Left cardiac atrium (tissue), 4 donors: ENCODE measurements at regions not wholly inside any gene's neighbourhood (a gene's known extent, or its start where the extent isn't known, plus 50 kb on each side); places are given as distances from the start of the nearest gene placed in this dataset.
"Not testable (repeated sequence)": the region's sequence is repeated elsewhere in the genome, so short reads cannot be mapped to it uniquely, and the experiment has no call there.

Experiments
- ATAC-seq, 2 donors: fragments of 200-7000 bp; cut with Tn5 transposase; one replicate each; pipeline ENCODE4 v1.9.1; 2020; ENCODE audit warnings: mild to moderate bottlenecking in 2 of 2, moderate library complexity in 2 of 2
- DNase-seq: peaks from one replicate; pipeline ENCODE4 v3.0.0-alpha.2; 2020
- intact Hi-C, 2 donors: fragments of 100-400 bp; cut with DNase I; formaldehyde crosslinking; loops; one replicate each; pipeline versions ENCODE4 v1.14.1 to v1.15.1; 2022 to 2023
- donor health status: DM: no; HTN: yes; CAD: no.
- donor health status: DM: no; HTN: yes; CAD: no; lungs with severe emphysema.
- donor health status: DM: yes; HTN: yes; CAD: no.
- donor health status: Dilated cardiomyopathy.

DNA sequence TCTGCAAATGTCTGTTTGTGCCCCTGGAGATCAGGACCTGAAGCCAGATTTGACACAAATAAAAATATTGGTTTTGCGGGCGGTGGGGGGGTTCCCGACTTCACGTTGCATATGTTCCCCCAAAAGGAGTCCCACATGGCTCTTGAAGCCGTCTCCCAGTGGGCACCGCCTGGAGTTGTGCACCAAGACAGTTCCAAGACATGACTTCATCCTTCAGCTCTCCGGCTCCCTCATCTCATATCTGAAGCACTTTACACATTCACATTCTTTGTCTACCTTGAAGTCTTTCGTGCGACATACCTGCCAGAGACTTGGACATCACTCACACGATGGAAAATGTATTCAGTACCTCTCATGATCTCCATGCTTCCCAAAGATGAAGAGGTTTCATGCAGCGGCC is 362.8 kb upstream of the FOXK1 start:
- DNase-seq (no peak), ATAC-seq (no peak)
- intact Hi-C loops, result no loop called here

DNA sequence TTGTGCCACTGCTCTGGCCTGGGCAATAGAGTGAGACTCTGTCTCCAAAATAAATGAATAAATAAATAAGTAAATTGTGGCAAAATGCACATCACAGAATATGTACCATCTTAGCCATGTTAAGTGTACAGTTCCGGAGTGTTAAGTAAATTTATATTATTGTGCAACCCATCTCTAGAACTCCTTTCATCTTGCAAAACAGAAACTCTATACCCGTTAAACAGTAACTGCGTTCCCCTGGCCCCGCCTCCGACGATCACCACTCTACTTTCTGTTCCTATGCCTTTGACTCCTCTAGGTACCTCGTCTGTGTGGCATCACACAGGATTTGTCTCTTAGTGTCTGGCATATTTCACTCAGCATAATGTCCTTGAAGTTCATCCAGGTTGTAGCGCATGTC is 356.4 kb upstream of the FOXK1 start:
- no peak for ATAC-seq
- intact Hi-C loops, result no loop called here
- DNase-seq, result no peak

DNA sequence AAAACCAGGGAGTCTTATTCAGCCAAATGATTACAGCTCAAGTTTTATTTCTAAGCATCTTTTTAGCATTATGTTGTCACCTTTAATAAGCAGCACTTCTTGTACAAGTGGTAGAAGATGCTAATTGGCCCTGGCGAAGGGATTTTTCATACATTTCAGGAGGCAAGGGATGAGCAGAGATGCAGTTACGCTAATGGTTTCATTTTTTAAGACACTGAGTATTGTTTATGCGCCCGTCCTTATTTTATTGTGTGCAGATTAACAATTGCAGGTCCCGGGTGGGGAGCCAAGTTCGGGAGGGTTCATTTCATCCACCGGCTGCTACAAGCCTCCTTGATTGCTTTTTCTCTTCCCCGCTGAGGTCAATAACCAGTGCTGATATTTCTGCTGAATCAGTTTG is 350.4 kb upstream of the FOXK1 start:
- ATAC-seq, result no peak
- intact Hi-C loops, result no loop called here
- DNase-seq, result no peak

DNA sequence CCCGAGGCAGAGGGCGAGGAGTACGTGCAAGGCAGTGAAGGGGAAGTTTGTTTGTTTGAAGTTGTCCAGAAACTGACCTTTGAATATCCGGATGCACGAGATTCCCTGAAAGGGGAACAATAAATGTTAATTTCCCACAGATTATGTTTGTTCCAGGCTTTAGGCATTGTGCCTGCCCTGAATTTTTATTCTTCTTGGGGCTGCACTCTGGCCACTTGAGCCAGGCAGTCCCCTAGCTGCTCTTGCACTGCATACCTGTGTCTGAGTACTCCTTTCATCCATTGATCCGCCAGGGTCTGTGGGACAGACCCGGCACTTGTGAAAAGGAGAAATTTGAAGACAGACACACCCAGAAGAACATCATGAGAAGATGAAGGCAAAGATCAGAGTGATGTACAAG is 343.5 kb upstream of the FOXK1 start:
- intact Hi-C loops, result no loop called here
- ATAC-seq, result no peak
- no peak for DNase-seq

DNA sequence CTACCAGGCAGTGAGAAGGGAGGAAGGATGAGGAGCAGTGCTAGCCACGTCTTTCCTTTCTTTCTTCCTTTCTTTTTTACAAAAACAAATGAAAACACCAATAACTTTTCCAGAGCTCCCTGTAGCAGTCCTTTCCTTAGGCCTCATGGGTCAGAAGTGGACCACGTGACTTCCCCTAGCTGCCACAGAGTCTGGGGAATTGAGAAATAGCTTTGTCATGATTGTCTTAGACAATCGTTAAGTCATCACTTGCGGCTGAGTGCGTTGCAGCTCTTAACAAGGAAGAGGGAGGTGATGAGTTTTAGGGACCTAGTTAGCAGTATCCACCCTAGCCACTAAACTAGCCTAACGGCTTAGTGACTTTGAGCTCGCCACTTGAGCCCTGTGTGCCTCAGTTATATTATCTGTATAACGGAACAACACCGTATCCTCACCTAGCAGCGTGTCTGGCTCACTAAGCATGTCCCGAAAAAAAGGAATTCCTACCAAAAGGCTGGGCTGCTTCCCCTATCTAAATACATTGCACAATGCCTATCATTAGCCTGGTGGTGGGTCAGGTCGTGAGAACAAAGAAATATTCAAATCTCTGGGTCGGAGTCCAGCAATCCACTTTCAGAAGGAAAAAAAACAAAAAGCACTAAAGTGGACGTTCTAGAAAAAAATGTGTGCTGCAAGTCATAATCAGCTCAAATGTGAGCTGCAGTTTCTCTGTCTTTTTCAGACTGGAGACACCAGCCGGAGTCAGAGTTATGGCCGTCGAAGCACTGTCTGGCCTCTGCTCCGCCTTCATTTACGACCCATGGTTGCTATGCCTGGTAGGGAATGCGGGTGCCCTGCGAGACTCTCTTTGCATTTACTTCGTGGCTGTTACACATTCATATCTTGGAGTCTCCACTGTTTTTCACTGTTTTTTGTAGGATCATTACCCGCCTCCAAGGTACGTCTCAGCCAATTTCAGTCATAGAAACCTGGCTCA is 338.5 kb upstream of the FOXK1 start:
- ATAC-seq, result no peak
- intact Hi-C loops, result no loop called here
- DNase-seq, result no peak

DNA sequence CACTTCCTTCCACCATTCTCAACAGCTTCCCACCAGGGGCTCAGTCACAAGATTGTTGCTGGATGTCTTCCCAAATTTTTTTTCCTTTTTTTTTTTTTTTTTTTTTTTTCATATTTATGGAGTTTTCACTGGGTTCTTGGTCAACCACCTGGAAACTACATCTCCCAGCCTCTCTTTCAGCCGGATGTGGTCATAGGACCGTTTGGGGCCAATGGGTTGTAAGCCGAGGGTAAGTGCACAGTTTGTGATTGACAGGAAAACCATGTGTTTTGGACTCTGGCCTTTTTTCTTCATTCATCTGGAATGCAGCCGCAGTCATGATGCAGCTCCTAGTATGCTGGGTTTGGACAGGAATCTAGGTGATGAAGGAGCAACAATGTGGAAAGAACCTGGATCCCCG is 337.1 kb upstream of the FOXK1 start:
- intact Hi-C loops, result no loop called here

DNA sequence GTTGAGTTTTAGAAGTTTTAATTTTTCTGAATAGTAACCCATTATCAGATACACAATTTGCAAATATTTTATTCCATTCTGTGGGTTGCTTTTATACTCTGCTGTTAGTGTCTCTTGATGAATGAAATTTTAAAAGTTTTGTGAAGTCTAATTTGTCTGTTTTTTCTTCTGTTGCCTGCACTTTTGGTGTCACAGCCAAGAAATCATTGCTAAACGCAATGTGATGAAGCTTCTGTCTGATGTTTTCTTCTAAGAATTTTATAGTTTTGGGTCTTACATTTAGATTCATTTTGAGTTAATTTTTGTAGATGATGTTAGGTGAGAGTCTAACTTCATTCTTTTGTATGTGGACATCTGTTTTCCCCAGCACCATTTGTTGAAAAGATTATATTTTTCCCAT is 330.0 kb upstream of the FOXK1 start:
- ATAC-seq (no peak), DNase-seq (no peak)
- intact Hi-C loops, result no loop called here

More for the DNA sequence above, 337.1 kb upstream of the FOXK1 start:
- ATAC-seq, result no peak
- DNase-seq, result no peak

DNA sequence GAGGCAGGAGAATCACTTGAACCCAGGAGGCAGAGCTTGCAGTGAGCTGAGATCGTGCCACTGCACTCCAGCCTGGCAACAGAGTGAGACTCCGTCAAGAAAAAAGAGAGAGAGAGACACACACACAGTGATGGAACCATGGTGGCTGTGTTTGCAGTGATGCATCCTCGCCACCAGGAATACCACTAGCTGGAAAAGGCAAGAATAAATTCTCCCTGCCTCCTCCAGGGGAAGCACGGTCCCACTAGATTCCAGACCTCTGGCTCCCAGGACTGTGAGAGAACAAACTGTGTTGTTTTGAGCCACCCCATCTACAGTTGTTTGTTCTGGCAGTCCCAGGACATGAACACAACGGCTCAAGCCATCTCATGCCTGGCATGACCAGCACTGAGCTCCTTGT is 320.3 kb upstream of the FOXK1 start:
- intact Hi-C loops, result no loop called here
- DNase-seq (no peak), ATAC-seq (no peak)

DNA sequence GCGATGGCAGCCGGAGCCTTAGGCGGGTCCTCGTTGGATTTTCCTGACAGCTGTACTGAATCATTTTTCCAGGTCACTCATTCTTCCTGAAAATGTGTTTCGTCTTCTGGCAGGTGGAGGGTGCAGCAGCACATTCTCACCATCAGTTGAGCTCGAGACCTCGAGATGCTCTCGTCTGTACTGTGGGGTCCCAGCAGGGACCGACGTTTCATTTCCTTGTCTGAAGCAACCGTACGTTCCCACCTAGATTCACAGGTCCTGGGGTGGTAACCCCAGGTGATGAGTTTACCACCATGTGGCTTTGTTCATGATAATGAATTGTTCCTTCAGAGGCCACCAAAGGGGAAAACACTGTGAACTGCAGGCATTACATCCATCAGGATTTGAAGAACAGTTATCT is 298.5 kb upstream of the FOXK1 start:
- DNase-seq (no peak), ATAC-seq (no peak)
- intact Hi-C loops, result no loop called here

DNA sequence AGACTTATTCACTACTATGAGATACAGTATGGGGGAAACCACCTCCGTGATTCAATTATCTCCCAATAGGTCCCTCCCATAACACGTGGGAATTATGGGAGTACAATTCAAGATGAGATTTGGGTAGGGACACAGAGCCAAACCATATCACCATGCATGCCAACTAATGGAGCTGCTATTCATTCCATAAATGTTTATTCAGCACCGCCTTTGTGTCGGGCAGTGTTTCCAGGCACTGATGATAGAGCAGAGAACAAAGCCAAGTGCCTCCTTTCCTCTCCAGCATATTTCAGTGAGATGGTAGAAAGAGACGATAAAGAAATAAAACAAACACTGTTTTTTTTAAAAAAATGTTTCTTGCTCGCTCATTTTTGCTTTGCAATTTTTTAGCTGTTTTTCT is 295.9 kb upstream of the FOXK1 start:
- intact Hi-C loops, result no loop called here
- ATAC-seq, result peak in 1 of 2 donors; percentile 79
- no peak for DNase-seq

DNA sequence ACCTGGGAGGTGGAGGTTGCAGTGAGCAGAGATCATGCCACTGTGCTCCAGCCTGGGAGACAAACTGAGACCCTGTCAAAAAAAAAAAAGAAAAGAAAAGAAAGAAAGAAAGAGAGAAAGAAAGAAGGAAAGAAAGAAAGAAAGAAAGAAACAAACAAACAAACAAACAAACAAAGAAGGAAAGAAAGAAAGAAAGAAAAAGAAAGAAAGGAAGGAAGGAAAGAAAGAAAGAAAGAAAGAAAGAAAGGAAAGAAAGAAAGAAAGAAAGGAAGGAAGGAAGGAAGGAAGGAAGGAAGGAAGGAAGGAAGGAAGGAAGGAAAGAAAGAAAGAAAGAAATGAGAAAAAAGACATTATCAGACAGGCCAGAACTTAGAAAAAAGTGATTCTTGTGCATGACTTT is 291.0 kb upstream of the FOXK1 start:
- ATAC-seq, DNase-seq, intact Hi-C loops: not testable (repeated sequence)

DNA sequence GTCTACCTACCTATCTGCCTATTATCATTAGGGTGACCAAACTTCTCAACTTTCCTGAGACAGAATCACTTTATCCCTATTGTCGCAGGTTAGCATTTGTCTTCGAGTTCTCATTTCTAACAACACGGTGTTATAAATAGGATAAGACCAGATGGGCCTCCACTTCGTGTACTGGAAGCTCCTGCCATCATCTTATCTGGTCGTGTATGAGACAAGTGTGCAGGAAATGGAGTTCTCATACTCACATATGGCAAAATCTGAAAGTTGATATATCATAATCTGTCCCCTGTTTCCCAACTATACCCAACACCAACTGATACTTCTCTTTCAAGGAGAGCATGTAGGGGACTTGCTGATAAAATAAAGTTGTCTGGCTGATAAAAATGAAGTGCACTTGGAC is 287.4 kb upstream of the FOXK1 start:
- intact Hi-C loops, result no loop called here
- no peak for ATAC-seq
- no peak for DNase-seq

DNA sequence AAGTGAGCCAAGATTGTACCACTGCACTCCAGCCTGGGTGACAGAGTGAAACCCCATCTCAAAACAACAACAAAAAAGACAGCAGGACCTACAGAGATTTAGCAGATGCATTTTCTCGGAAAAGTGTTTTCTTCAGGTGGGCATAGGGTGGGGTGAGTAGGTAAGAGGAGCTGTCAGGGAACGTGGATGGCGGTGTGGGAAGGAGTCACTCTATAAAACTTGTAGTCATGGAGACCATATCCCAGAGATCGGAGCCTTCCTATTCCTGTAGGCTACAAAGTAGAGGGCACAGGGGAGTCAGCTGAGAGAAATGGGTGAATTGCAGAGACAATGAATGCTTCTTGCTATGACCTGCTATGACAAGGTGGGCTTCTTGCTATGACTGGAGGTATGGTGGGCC is 283.0 kb upstream of the FOXK1 start:
- intact Hi-C loops, result no loop called here
- no peak for ATAC-seq
- no peak for DNase-seq

DNA sequence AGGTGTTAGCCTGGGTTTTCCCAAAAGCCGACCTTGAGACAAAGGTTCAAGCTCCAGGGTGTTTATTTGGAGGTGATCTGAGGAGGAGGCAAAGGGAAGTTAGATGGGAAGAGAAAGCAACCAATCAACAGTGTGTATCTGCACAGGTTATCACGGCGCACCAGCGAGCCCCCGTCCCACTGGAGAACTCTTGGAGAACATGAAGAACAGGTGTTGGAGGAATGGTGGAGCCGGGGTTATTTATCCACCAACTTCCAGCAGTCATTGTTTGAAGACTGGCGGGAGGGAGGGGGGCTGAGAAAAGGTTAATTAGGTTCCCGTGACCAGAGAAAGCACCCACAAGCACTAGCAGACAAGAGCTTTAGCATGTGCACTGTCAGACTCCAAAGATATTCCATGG is 282.5 kb upstream of the FOXK1 start:
- intact Hi-C loops, result no loop called here
- DNase-seq (no peak), ATAC-seq (no peak)

DNA sequence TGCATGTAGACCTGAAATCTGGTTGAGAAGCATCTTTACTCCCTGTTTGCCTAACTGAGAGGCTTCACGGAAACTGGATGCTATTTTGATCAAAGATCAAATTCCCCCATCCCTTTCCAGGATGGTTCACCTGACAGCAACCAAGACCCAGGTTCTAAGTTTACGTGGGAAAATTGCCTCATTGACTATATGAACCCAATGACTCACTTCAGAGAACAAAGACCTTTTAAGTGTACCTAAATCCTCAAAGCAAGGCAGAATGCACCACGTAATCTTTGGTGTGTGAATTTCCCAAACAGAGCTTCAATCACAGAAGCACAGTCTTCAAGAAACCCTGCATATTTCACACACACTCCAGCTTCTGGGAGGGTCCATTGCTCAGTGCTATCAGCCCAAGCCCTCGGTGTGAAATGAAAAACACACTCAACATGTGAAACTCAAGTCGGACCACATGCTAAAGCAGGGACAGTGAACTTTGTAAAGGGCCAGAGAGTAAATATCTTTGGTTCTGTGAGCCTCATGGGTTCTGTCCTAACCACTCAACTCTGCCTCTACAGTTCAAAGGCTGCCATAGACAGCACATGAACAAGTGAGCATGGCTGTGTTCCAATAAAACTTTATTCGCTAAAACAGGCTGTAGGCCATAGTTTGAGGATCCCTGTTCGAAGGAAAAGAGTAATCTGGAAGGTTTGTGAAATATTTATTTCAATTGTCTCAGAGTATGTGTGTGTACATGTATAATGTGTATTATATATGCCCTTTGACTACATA is 275.6 kb upstream of the FOXK1 start:
- no peak for DNase-seq
- no peak for ATAC-seq
- intact Hi-C loops, result no loop called here

DNA sequence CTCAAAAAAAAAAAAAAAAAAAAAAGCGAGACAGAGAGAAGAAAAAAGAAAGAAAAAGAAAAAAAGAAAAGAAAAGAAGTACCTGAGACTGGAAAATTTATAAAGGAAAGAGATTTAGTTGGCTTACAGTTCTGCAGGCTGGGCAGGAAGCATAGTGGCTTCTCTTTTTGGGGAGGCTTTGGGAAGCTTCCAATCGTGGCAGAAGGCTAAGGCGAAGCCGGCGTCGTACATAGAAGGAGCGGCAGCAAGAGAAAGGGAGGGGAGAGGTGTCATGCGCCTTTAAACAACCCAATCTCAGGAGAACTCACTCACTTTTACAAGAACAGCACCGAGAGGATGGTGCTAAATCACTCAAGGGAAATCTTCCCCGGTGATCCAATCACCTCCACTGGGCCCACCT is 272.1 kb upstream of the FOXK1 start:
- intact Hi-C loops, result no loop called here
- ATAC-seq, result no peak
- no peak for DNase-seq

DNA sequence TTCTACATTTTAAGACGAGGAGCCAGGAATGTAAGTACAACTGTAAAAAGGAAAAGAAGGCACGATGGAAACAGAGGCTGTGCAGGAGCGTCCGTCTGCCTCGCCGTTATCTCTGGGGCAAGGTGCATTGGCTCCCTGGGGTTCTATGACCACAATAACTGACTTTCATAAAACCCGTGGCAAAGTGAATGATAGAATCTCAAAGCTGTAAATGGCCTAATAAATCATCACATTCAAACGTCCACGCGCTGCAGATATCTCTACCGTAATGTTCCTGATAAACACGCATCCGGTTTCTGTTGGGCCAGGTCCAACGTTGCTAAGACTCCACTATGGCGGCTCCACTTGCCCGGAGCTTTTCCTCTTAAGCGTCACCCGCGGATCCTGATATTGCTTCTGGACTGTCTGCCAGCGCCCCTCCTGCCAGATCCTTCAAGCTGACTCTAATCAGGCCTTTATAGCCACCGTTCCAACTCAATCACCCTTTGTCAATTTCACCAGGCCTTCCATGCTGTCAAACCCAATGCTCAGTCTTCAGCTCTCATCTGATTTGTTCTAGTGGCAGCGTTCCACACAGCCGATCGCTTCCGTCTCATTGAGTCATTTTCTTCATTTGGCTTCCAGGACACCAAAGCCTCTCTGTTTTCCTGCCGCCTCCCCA is 265.6 kb upstream of the FOXK1 start:
- ATAC-seq (peak; percentile 8 to 25), DNase-seq (peak; percentile 24)
- intact Hi-C loops, result no loop called here

DNA sequence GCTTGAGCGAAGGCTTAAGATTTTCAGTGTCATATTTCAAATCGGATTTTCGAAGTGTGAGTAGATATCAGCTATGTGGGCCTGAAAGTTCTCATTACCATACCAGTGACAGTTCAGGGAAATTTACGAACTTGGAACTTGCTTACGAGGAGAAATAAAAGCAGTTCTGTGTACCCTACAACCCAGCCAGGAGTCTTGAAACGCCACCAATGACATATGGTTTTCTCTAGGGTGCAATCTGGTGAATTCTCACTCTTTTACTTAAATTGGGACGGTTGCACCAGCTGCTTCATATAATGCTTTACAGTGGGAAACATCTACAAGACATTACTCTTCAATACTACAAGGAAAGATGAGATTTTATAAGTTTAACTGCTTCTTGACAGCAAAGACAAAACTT is 253.6 kb upstream of the FOXK1 start:
- no peak for DNase-seq
- intact Hi-C loops, result no loop called here
- ATAC-seq, result no peak

DNA sequence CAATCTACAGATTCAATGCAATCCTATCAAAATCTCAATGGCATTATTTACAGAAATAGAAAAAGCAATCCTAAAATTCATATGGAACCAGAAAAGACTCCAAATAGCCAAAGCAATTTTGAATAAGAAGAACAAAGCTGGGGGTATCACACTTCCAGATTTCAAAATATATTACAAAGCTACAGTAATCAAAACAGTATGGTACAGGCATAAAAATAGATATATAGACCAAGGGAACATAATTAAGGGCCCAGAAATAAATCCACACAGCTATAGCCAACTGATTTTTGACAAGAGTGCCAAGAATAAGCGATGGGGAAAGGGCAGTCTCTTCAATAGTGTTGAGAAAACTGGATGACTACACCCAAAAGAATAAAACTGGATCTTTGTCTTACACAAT is 251.9 kb upstream of the FOXK1 start:
- DNase-seq (no peak), ATAC-seq (no peak)
- intact Hi-C loops, result no loop called here

DNA sequence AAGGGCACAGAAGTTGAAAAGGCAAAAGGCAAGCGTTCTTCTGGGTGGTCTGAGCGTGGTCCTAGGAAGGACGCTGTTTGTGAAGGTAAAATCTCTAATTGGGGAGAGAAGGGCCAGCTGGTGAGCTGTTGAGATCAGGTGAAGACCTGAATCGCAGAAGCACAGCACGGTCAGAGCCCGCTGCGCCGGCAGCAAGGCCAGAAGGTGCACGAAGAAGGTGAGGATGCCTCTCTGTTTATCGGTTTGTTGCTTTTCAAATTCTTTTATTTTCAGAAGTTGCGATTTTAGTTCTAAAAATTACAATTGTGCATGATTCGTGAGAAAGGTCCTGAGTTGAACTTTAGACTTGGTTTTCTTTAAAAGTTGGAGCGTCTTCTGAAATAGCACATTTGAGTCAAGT is 247.8 kb upstream of the FOXK1 start:
- DNase-seq (no peak), ATAC-seq (no peak)
- intact Hi-C loops, result no loop called here
